ENCODE measurements at regions not wholly inside any gene's neighbourhood (a gene's known extent, or its start where the extent isn't known, plus 50 kb on each side); places are given as distances from the start of the nearest gene placed in this dataset.

- CTCF ChIA-PET: interaction anchor here (1.6 kb wide), 1 partner anchor 11 kb away, joined by 3 read pairs; no protein-coding TSS in a partner anchor
Observed at GRCh38 chr15:36329592-36329991, 249.8 kb upstream of the CDIN1 start.

More at GRCh38 chr15:36329592-36329991, 249.8 kb upstream of the CDIN1 start:
- no peak for TF ChIP-seq RB1 (IDR thresholded peaks at IDR 0.05; ENCODE audit: borderline replicate concordance)
- no peak for TF ChIP-seq PRDM15 (CRISPR knock-in tag; IDR thresholded peaks at IDR 0.05)
- no peak for TF ChIP-seq ESRRA (IDR thresholded peaks at IDR 0.05; ENCODE audit: low read length)
- no peak for TF ChIP-seq HDAC2 (IDR thresholded peaks at IDR 0.05)
- no peak for TF ChIP-seq ZBTB33 (IDR thresholded peaks at IDR 0.05)
- TF ChIP-seq USF2 (IDR thresholded peaks at IDR 0.05; ENCODE audit: borderline replicate concordance, low read depth, low read length): no peak
- no peak for TF ChIP-seq NFYB (IDR thresholded peaks at IDR 0.05; ENCODE audit: insufficient read depth, low read depth, low read length)
- no peak for TF ChIP-seq HSF1 (IDR thresholded peaks at IDR 0.05; ENCODE audit: low read depth, low read length)
- TF ChIP-seq ETV6 (conservative IDR thresholded peaks at IDR 0.05 in 1 of 2, IDR thresholded peaks at IDR 0.05 in 1 of 2; ENCODE audit: borderline replicate concordance in 1 of 2, low read depth in 1 of 2): no peak
- no peak for TF ChIP-seq NR2F1 (conservative IDR thresholded peaks at IDR 0.05)
- RAD21 ChIA-PET (ENCODE audit: unreplicated experiment): no interaction called here
- no peaks in the 10 kb centered on the region for H3K79me2 ChIP-seq (ENCODE audit: control insufficient read depth, insufficient read depth, low read length)
- no peak overlapping the region for H3K4me3 ChIP-seq
- DNase-seq (ENCODE audit: low read depth, low spot score): no peak
- POLR2A ChIA-PET: no interaction called here
- no peaks in the 10 kb centered on the region for H3K4me1 ChIP-seq (ENCODE audit: control insufficient read depth, insufficient read depth, low read length)
- 56% methylated on average over 9 of the region's 9 CpGs for whole genome bisulfite sequencing (ENCODE audit: insufficient coverage, insufficient replicate concordance, low lambda C conversion rate, missing lambda C conversion rate)
- no peak overlapping the region for H3K27ac ChIP-seq (ENCODE audit: control insufficient read depth, insufficient read depth)
- H3K27me3 ChIP-seq (replicated peaks in 1 of 2; ENCODE audit: control insufficient read depth in 2 of 2, insufficient read depth in 2 of 2, low read length in 1 of 2): no peaks in the 10 kb centered on the region
- H4K20me1 ChIP-seq (ENCODE audit: control insufficient read depth, insufficient read depth): no peaks in the 10 kb centered on the region
- H2AFZ ChIP-seq (ENCODE audit: control insufficient read depth, low read depth, low read length): no peak overlapping the region
- no peak overlapping the region for H3K4me2 ChIP-seq (ENCODE audit: control insufficient read depth, insufficient read depth)
- intact Hi-C loops (cut with micrococcal nuclease; ENCODE audit: unreplicated experiment): no loop called here
- H3K36me3 ChIP-seq (ENCODE audit: control insufficient read depth in 2 of 2, insufficient read depth in 2 of 2, low read length in 1 of 2): no peaks in the 10 kb centered on the region
- SMC1A ChIA-PET (ENCODE audit: uncharacterized antibody, unreplicated experiment): no interaction called here
- no peak for ATAC-seq
- H3K9ac ChIP-seq (ENCODE audit: control insufficient read depth, insufficient read depth, low read length): no peak overlapping the region
- no TSS peak for BruUV-seq (replicated peaks)
- no peaks in the 10 kb centered on the region; the same call in 2 of the 3 replicates for H3K9me3 ChIP-seq (replicated peaks; ENCODE audit: control insufficient read depth, insufficient read depth, low read length)
- in situ Hi-C loops (cut with MboI): no loop called here
- no peak for FAIRE-seq

Measured in GM12878 (cell line).